ENCODE measurements at regions not wholly inside any gene's neighbourhood (a gene's known extent, or its start where the extent isn't known, plus 50 kb on each side); places are given as distances from the start of the nearest gene placed in this dataset.

- TF ChIP-seq POLR2A (IDR thresholded peaks at IDR 0.05): no peak
- TF ChIP-seq CTCF (IDR thresholded peaks at IDR 0.05): no peak
These were observed 213.9 kb downstream of the TOMM20 start for GRCh38 chr1:234914606-234915290.
